ENCODE measurements at regions not wholly inside any gene's neighbourhood (a gene's known extent, or its start where the extent isn't known, plus 50 kb on each side); places are given as distances from the start of the nearest gene placed in this dataset.

GRCh38 chr20:39145921-39146320, 183.8 kb downstream of the DHX35 start:
- ATAC-seq, result no peak

GRCh38 chr20:39144757-39145156, 182.6 kb downstream of the DHX35 start:
- TF ChIP-seq POLR2AphosphoS5 (IDR thresholded peaks at IDR 0.05), result no peak
- no peak for TF ChIP-seq EP300 (IDR thresholded peaks at IDR 0.05)
- TF ChIP-seq POLR2A (IDR thresholded peaks at IDR 0.05), result no peak
- no peak for TF ChIP-seq CTCF (IDR thresholded peaks at IDR 0.05)
- 17 to 85% methylated on average over 1 to 4 of the region's 4 CpGs for WGBS, 2 donors (ENCODE audit: low coverage in 1 of 2)
- H3K27me3 ChIP-seq, result peaks cover 48% of the 10 kb centered on the region
- H3K36me3 ChIP-seq, result no peaks in the 10 kb centered on the region
- H3K4me3 ChIP-seq, result no peak overlapping the region
- no peak for ATAC-seq
- H3K4me1 ChIP-seq, result no peaks in the 10 kb centered on the region
- H3K27ac ChIP-seq, result no peak overlapping the region
- peaks cover 0 to 6% (median 0%) of the 10 kb centered on the region in 3 donors for H3K9me3 ChIP-seq

More at GRCh38 chr20:39145921-39146320, 183.8 kb downstream of the DHX35 start:
- Histone ChIP-seq H3K27me3 (peaks cover 41% of the 10 kb centered on the region), H3K9me3 (peaks cover 0 to 6% (median 0%) of the 10 kb centered on the region in 3 donors), H3K27ac (no peak overlapping the region), H3K4me1 (no peaks in the 10 kb centered on the region), H3K36me3 (no peaks in the 10 kb centered on the region), H3K4me3 (no peak overlapping the region)
- TF ChIP-seq POLR2AphosphoS5 (IDR thresholded peaks at IDR 0.05) (no peak), POLR2A (IDR thresholded peaks at IDR 0.05) (no peak), CTCF (IDR thresholded peaks at IDR 0.05) (no peak), EP300 (IDR thresholded peaks at IDR 0.05) (no peak)
- 31 to 63% methylated on average over 1 to 2 of the region's 2 CpGs for WGBS, 2 donors (ENCODE audit: low coverage in 1 of 2)

- no peak for ATAC-seq
- Histone ChIP-seq H3K4me1 (no peaks in the 10 kb centered on the region), H3K36me3 (no peaks in the 10 kb centered on the region), H3K27ac (no peak overlapping the region), H3K4me3 (no peak overlapping the region), H3K9me3 (peaks cover 0 to 6% (median 0%) of the 10 kb centered on the region in 3 donors), H3K27me3 (peaks cover 53% of the 10 kb centered on the region)
- 0 to 26% methylated on average over 1 to 6 of the region's 13 CpGs for WGBS, 2 donors (ENCODE audit: low coverage in 1 of 2)
- no peak for TF ChIP-seq EP300 (IDR thresholded peaks at IDR 0.05)
- no peak for TF ChIP-seq POLR2AphosphoS5 (IDR thresholded peaks at IDR 0.05)
- TF ChIP-seq CTCF (IDR thresholded peaks at IDR 0.05), result no peak
- no peak for TF ChIP-seq POLR2A (IDR thresholded peaks at IDR 0.05)
Observed at GRCh38 chr20:39142407-39143096, 180.4 kb downstream of the DHX35 start.

- H3K9me3 ChIP-seq, result no peaks in the 10 kb centered on the region
- no peak for TF ChIP-seq POLR2A (IDR thresholded peaks at IDR 0.05)
- no peak for TF ChIP-seq CTCF (IDR thresholded peaks at IDR 0.05)
- no peak for TF ChIP-seq EP300 (IDR thresholded peaks at IDR 0.05)
- no peak for TF ChIP-seq POLR2AphosphoS5 (IDR thresholded peaks at IDR 0.05)
- H3K27ac ChIP-seq, result no peak overlapping the region
- H3K36me3 ChIP-seq, result no peaks in the 10 kb centered on the region
- no peaks in the 10 kb centered on the region for H3K4me1 ChIP-seq
- peaks cover 46% of the 10 kb centered on the region for H3K27me3 ChIP-seq
- ATAC-seq, result no peak
- H3K4me3 ChIP-seq, result no peak overlapping the region
Observed at GRCh38 chr20:39137299-39137698, 175.2 kb downstream of the DHX35 start.

- no peaks in the 10 kb centered on the region for H3K4me1 ChIP-seq
- H3K27ac ChIP-seq, result no peak overlapping the region
Observed at GRCh38 chr20:39136798-39137197, 174.7 kb downstream of the DHX35 start.

More at GRCh38 chr20:39136798-39137197, 174.7 kb downstream of the DHX35 start:
- no peaks in the 10 kb centered on the region for H3K9me3 ChIP-seq
- no peak for ATAC-seq
- 40 to 54% methylated on average over 1 to 6 of the region's 6 CpGs for WGBS, 2 donors (ENCODE audit: low coverage in 1 of 2)
- no peak overlapping the region for H3K4me3 ChIP-seq
- TF ChIP-seq POLR2AphosphoS5 (IDR thresholded peaks at IDR 0.05) (no peak), CTCF (IDR thresholded peaks at IDR 0.05) (no peak), EP300 (IDR thresholded peaks at IDR 0.05) (no peak), POLR2A (IDR thresholded peaks at IDR 0.05) (no peak)
- H3K27me3 ChIP-seq, result peaks cover 41% of the 10 kb centered on the region
- H3K36me3 ChIP-seq, result no peaks in the 10 kb centered on the region
